Fibroblast of lung (primary cell): ENCODE measurements at regions not wholly inside any gene's neighbourhood (a gene's known extent, or its start where the extent isn't known, plus 50 kb on each side); places are given as distances from the start of the nearest gene placed in this dataset.

Experiments
- CTCF ChIP-seq, 2 donors: IDR thresholded peaks in 1 of 2; conservative IDR thresholded peaks in 1 of 2; 1 replicate in 1 of 2; 2 replicates in 1 of 2; pipeline ENCODE4 v1.5.1; 2011 to 2012; ENCODE audit warnings: low read length in 2 of 2, control low read depth in 1 of 2, inconsistent platforms in 1 of 2, low read depth in 1 of 2, mild to moderate bottlenecking in 1 of 2
- EZH2 ChIP-seq: IDR thresholded peaks from 2 replicates; pipeline ENCODE4 v1.5.1; 2012; ENCODE audit warnings: low read length, control low read depth, mild to moderate bottlenecking; ENCODE audit errors: missing control alignments

GRCh38 chr10:55024713-55025112 is 223.7 kb upstream of the PCDH15 start:
- no peak for TF ChIP-seq CTCF (conservative IDR thresholded peaks at IDR 0.05 in 1 of 2, IDR thresholded peaks at IDR 0.05 in 1 of 2; ENCODE audit: low read depth in 1 of 2, low read length in 2 of 2)
- TF ChIP-seq EZH2: no peak
